Stimulated activated naive CD8-positive, alpha-beta T cell treated with anti-CD3 and anti-CD28 coated beads, Interleukin-15, amount 100 ng/mL, for 72 hours (primary cell): ENCODE measurements at regions not wholly inside any gene's neighbourhood (a gene's known extent, or its start where the extent isn't known, plus 50 kb on each side); places are given as distances from the start of the nearest gene placed in this dataset.

Experiments
- ATAC-seq: fragments of 150-1000 bp; cut with Tn5 transposase; 2 replicates; pipeline ENCODE4 v1.10.0; 2021; ENCODE audit warnings: mild to moderate bottlenecking, moderate library complexity
- DNase-seq, 2 donors: peaks; one replicate each; pipeline ENCODE4 v3.0.0; 2021 to 2022
- H3K27ac Mint-ChIP-seq, 2 donors: one replicate each; pipeline ENCODE4 v1.8.0; 2022; ENCODE audit warnings: mild to moderate bottlenecking in 2 of 2, mixed read lengths in 2 of 2, moderate library complexity in 2 of 2
- H3K27me3 Mint-ChIP-seq: one replicate; pipeline ENCODE4 v1.8.0; 2022; ENCODE audit warnings: mixed read lengths
- H3K4me1 Mint-ChIP-seq: one replicate; pipeline ENCODE4 v1.8.0; 2022; ENCODE audit warnings: mild to moderate bottlenecking, mixed read lengths
- H3K4me3 Mint-ChIP-seq, 2 donors: one replicate each; pipeline ENCODE4 v1.8.0; 2022; ENCODE audit warnings: mild to moderate bottlenecking in 2 of 2, mixed read lengths in 2 of 2, moderate library complexity in 1 of 2
- H3K9me3 Mint-ChIP-seq, 2 donors: one replicate each; pipeline ENCODE4 v1.8.0; 2022; ENCODE audit warnings: mixed read lengths in 2 of 2

DNA sequence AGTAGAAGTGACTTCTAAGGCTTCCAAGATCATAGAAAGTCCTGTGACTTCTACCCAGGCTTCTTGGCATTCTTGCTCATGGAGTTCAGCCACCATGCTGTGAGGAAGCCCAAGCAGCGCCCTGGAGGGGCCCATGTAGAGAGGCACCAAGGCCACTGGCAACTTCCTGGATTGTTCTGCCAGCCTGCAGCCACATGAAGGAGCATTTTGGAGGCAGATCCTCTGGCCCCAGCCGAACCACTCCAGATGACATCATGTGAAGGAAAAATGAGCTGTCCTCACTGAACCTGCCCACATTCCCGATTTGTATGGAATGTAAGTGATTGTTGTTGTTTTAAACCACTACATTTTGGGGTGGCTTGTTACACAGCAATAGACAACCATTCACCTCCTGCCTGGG lies 51.5 kb upstream of the MNX1 start:
- DNase-seq, result no peak
- ATAC-seq, result no peak
- Mint-ChIP-seq H3K9me3 (peaks cover 29 to 46% of the 10 kb centered on the region in 2 donors), H3K27ac (no peak overlapping the region), H3K4me1 (no peaks in the 10 kb centered on the region), H3K4me3 (no peak overlapping the region), H3K27me3 (peaks cover 67% of the 10 kb centered on the region)

DNA sequence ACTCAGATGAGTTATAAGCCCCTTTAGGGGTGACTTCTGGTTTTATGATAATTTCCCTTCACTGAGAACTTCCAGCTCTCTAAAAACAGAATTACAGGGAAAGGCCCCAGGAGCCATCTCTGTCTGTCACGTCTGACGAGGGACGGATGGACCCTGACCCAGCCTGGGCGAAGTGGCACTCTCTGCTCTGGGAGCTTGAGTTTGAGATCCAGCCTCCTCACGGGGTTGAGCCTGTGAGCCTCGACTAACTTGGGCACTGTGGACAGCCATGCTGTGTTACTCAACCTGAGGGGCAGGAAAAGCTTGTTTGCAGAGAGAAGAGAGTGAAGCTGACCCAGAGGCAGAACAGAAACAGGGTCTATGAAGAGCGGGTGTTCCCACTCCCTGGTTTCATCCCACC lies 54.6 kb upstream of the MNX1 start:
- Mint-ChIP-seq H3K27ac (no peak overlapping the region), H3K27me3 (peaks cover 60% of the 10 kb centered on the region), H3K9me3 (peaks cover 34 to 43% of the 10 kb centered on the region in 2 donors), H3K4me1 (no peaks in the 10 kb centered on the region), H3K4me3 (no peak overlapping the region)
- no peak for ATAC-seq
- no peak for DNase-seq

DNA sequence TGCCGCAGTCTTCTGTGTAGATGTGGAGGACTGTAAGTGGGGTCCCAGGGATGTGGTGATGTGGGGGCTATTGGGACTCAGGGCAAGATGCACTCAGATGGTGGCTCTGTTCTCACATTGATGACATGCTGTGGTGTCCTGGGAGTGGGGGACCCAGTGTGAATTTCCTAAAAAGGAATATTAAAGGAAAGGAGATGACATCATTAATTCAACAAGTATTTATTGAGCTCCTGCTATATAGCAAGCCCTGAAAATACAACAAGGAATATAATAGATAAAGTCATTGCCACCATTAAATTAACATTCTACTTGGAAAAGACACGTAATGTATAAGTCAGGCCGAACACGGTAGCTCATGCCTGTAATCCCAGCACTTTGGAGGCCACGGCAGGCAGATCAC lies 61.9 kb upstream of the MNX1 start:
- Mint-ChIP-seq H3K27me3 (peaks cover 69% of the 10 kb centered on the region), H3K4me1 (no peaks in the 10 kb centered on the region), H3K9me3 (peaks cover 2 to 6% of the 10 kb centered on the region in 2 donors), H3K27ac (no peak overlapping the region), H3K4me3 (no peak overlapping the region)
- ATAC-seq (no peak), DNase-seq (no peak)

DNA sequence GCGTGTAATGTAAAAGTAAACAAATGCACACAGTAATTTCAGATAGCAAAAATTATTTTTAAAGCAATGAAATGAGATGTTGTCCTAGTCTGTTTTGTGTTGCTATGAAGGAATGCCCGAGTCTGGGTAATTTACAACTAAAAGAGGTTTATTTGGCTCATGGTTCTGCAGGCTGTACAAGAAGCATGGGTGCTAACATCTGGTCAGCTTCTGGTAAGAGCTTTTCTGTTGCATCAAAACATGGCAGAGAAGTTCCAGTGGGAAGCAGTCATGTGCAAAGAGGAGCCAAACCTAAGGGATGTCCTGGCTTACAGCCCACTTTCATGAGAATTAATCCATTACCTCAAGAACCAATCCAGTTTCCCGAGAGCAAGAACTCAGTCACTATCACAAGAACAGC lies 62.9 kb upstream of the MNX1 start:
- peaks cover 0 to 6% of the 10 kb centered on the region in 2 donors for H3K9me3 Mint-ChIP-seq
- H3K27me3 Mint-ChIP-seq, result peaks cover 76% of the 10 kb centered on the region
- no peaks in the 10 kb centered on the region for H3K4me1 Mint-ChIP-seq
- no peak overlapping the region for H3K27ac Mint-ChIP-seq
- DNase-seq (no peak), ATAC-seq (no peak)
- H3K4me3 Mint-ChIP-seq, result no peak overlapping the region

DNA sequence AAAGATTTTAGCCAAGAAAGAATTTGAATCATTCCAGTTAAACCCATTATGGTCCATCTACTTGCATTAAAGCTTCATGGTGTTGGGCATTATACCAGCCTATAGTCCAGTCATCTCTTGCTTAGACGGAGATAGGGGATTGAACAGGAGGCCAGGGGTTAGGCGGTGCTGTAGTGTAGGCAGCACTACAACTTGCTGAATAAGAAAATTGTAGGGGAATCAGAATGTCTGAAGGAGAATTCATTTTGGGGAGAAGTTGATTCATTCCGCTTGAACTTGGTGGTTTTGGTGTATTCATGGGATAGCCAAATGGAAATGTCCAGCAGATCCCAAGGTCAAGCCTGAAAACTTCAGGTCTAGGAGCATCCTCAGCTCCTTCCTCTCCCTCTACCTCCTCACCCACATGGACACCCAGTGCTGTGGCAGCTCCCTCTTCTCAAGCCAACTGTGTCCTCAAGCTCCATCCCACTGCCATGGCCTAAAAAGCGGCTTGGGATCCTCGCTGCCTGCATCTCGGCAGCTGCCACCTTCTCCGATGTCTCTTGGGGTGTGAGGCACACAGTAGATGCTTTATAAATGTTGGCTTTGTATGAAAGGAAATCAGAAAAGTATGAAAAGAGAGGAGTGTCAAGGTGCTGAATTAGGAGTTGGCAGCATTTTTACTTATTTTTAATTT lies 63.6 kb upstream of the MNX1 start:
- DNase-seq (no peak), ATAC-seq (no peak)
- Mint-ChIP-seq H3K27me3 (peaks cover 77% of the 10 kb centered on the region), H3K4me1 (no peaks in the 10 kb centered on the region), H3K4me3 (no peak overlapping the region), H3K27ac (no peak overlapping the region), H3K9me3 (peaks cover 0 to 6% of the 10 kb centered on the region in 2 donors)

DNA sequence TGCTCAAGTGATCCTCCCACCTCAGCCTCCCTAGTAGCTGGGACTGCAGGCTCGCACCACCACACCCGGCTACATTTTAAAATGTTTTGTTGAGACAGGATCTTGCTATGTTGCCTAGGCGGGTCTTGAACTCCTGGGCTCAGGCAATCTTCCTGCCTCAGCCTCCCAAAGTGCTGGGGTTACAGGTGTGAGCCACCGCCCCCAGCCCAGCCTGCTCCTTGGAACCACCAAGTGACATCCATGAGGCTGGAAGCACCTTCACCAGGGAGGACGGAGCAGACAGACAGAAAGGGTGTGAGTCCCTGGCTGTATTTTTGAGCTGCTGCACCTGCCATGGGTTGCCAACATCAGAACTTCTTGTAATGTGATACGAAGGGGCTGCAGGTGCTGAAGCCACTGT lies 62.3 kb upstream of the UBE3C start:
- Mint-ChIP-seq H3K4me3 (no peak overlapping the region), H3K27ac (no peak overlapping the region), H3K4me1 (no peaks in the 10 kb centered on the region), H3K9me3 (peaks cover 0 to 7% of the 10 kb centered on the region in 2 donors), H3K27me3 (peaks cover 84% of the 10 kb centered on the region)
- no peak for ATAC-seq
- no peak for DNase-seq

DNA sequence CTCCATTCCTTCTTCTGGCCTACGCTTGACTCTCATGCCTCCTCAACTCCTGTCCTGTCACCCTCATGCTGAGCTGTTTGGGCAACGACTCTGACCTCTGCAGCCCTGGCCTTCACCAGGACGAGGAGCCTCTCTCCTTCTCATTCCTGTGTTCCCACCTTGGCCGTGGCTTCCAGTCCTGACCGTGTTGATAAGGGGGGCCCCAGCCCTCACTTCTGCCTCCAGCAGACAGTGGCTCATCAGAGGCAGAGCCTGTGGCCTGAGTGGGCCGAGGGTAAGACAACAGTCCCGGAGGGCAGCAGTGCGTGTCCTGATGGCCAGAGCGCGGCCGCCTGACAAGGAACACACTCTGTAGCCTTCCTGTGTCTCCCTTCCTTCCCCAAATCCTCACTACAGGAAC lies 61.7 kb upstream of the UBE3C start:
- no peaks in the 10 kb centered on the region for H3K4me1 Mint-ChIP-seq
- H3K27ac Mint-ChIP-seq, result no peak overlapping the region
- H3K9me3 Mint-ChIP-seq, result peaks cover 0 to 7% of the 10 kb centered on the region in 2 donors
- no peak for ATAC-seq
- H3K27me3 Mint-ChIP-seq, result peaks cover 84% of the 10 kb centered on the region
- no peak for DNase-seq
- H3K4me3 Mint-ChIP-seq, result no peak overlapping the region

DNA sequence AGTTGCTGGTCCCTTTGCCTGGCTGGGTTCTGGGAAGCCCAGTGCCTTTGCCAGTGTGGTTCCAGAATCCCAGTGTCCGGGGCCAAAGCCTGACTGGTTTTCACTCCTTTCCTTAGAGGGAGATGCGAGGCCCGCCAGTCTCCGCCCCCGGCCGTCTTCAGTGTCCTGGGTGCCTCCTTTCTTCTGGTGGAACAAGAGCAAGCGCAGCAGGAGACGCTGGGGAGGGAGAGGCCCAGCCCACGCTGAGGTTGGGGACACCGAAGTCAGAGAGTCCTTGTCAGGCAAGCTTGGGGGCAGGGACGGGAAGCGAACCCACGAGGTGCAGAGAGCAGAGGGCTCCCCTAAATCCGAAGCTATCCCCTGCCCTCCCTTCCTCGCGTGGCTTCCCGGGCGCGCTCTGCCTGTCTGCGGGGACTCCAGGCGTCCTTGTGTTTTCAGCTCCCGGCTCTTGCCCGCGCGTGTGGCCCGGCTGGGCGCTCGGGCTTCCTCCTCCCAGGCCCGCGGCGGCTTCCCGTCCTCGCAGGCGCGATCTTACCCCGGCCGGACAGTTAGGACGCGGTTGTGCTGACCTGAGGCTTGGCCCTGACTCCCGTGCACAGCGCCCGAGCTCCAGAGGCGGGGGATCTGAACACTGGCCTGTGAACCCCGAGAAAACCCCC lies 60.6 kb upstream of the UBE3C start:
- peaks cover 82% of the 10 kb centered on the region for H3K27me3 Mint-ChIP-seq

DNA sequence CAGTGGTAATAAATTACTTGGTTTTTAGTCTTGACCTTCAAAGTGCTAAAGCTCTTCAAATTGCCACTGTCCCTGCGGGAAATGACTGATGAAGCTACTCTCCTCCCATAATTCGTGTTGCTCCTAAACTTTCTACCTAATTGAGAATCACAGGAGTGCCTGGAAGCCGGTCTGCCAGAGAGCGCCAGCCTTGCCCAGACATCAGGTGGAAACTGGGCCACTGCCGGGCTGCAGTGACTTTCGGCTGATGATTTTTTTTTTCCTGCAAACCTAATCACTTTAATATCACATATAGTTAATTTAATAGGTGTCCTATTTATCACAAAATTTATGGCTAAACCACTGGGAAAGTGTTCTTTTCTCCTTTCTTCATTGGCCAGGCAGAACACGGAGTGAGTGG lies 59.6 kb upstream of the UBE3C start:
- no peak overlapping the region for H3K27ac Mint-ChIP-seq
- DNase-seq (no peak), ATAC-seq (no peak)
- H3K4me3 Mint-ChIP-seq, result no peak overlapping the region
- H3K4me1 Mint-ChIP-seq, result no peaks in the 10 kb centered on the region
- peaks cover 7 to 22% of the 10 kb centered on the region in 2 donors for H3K9me3 Mint-ChIP-seq
- H3K27me3 Mint-ChIP-seq, result peaks cover 73% of the 10 kb centered on the region

More for the DNA sequence above, 60.6 kb upstream of the UBE3C start:
- H3K9me3 Mint-ChIP-seq, result peaks cover 5 to 18% of the 10 kb centered on the region in 2 donors
- peak overlapping the region in 1 of 2 donors; percentile 53 for H3K4me3 Mint-ChIP-seq
- DNase-seq (no peak), ATAC-seq (no peak)
- no peaks in the 10 kb centered on the region for H3K4me1 Mint-ChIP-seq
- H3K27ac Mint-ChIP-seq, result no peak overlapping the region

DNA sequence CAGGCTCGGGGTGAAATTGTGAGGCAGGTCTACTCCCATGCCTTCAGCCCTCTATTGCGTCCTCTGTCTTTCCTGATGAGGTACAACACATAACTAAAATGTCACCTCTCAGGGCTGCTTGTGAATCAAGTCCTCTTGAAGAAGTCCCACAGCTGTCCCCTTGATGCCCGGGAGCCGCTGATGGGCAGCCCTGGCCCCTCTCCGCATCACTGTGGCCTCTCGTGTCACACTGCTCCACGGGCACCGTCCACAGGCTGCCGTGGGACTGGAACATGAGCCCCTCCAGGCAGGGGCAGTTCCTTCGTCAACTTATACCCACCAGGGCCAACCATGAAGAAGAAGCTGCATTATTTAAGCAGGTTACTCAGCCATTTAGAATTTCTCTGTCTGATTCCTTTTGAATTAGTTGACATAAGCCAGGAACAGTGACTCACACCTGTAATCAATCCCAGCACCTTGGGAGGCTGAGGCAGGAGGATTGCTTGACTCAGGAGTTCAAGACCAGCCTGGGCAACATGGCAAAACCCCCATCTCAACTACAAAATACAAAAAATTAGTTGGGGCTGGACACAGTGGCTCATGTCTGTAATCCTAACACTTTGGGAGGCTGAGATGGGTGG lies 58.5 kb upstream of the UBE3C start:
- no peak overlapping the region for H3K27ac Mint-ChIP-seq
- ATAC-seq, result no peak
- H3K4me3 Mint-ChIP-seq, result no peak overlapping the region
- H3K27me3 Mint-ChIP-seq, result peaks cover 68% of the 10 kb centered on the region
- DNase-seq, result no peak
- peaks cover 7 to 30% of the 10 kb centered on the region in 2 donors for H3K9me3 Mint-ChIP-seq
- no peaks in the 10 kb centered on the region for H3K4me1 Mint-ChIP-seq

DNA sequence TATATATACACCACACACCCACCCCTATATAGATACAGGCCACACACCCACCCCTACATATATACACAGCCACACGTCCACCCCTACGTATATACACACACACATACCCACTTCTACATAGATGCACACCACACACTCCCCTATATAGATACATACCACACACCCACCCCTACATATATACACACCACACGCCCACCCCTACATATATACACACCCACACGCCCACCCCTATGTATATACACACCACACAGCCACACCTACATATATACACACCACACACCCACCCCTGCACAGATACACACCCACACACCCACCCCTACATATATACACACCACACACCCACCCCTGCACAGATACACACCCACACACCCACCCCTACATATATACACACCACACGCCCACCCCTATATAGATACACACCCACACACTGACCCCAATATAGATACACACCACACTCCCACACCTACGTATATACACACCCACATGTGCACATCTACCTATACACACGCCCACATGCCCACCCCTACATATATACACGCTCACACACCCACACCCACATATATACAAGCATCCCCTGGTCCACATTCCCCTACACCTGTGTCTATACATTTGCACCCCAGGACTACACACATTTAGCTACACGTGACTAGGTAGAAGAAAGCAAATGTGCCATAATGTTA lies 52.1 kb upstream of the UBE3C start:
- Mint-ChIP-seq H3K9me3 (peaks cover 12 to 31% of the 10 kb centered on the region in 2 donors), H3K4me3 (no peak overlapping the region), H3K4me1 (no peaks in the 10 kb centered on the region), H3K27ac (no peak overlapping the region), H3K27me3 (peaks cover 37% of the 10 kb centered on the region)
- DNase-seq (no peak), ATAC-seq (peak; percentile 26)

DNA sequence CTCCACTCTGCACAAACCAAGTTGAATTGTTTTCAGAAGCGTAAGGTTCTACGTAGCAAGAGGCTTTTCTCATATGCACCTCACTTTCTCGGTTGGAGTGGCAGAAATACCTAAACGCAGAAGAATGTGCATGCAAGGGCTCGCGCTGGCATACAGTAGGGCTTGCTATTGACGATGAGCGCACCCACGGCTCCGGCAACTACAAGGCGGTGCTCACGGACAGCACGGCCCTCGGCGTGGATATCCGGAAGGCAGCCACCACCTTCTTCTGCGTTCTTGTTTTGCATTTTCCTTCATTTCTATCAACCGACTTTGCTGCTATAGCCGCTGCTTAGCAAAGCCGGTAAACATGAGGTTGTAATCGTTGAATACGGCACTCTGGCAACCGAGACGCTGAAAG lies 51.1 kb upstream of the UBE3C start:
- H3K27ac Mint-ChIP-seq, result no peak overlapping the region
- ATAC-seq (no peak), DNase-seq (no peak)
- peaks cover 30% of the 10 kb centered on the region for H3K27me3 Mint-ChIP-seq
- peaks cover 12 to 21% of the 10 kb centered on the region in 2 donors for H3K9me3 Mint-ChIP-seq
- H3K4me3 Mint-ChIP-seq, result no peak overlapping the region
- no peaks in the 10 kb centered on the region for H3K4me1 Mint-ChIP-seq

DNA sequence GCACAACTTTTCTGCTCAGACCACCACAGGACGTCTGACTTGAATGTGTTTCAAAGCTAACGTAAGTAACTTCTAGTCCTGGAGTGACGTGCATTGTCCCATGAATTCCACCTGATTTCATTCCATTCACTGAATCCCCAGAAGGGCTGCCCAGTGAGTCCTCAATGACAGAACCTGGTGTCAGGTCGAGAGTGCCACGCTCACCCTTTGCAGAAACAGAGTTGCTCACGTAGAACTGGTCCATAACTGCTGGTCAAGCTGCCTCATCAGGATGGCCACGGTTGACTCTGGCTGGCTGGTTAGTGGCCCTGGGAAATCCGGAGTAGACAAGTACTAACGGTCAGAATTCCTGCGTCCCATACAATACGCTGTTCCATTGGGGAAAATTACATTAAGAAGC lies 50.6 kb upstream of the UBE3C start:
- Mint-ChIP-seq H3K9me3 (peaks cover 7 to 17% of the 10 kb centered on the region in 2 donors), H3K27me3 (peaks cover 30% of the 10 kb centered on the region), H3K4me3 (no peak overlapping the region), H3K27ac (no peak overlapping the region), H3K4me1 (no peaks in the 10 kb centered on the region)
- DNase-seq (no peak), ATAC-seq (no peak)
